Stimulated activated CD8-positive, alpha-beta memory T cell treated with anti-CD3 and anti-CD28 coated beads, Interleukin-15, amount 100 ng/mL, for 1 hour (primary cell): ENCODE measurements at regions not wholly inside any gene's neighbourhood (a gene's known extent, or its start where the extent isn't known, plus 50 kb on each side); places are given as distances from the start of the nearest gene placed in this dataset.

Experiments used
- DNase-seq: peaks from one replicate; pipeline ENCODE4 v3.0.0-alpha.2; 2020; ENCODE audit warnings: low read depth

DNA sequence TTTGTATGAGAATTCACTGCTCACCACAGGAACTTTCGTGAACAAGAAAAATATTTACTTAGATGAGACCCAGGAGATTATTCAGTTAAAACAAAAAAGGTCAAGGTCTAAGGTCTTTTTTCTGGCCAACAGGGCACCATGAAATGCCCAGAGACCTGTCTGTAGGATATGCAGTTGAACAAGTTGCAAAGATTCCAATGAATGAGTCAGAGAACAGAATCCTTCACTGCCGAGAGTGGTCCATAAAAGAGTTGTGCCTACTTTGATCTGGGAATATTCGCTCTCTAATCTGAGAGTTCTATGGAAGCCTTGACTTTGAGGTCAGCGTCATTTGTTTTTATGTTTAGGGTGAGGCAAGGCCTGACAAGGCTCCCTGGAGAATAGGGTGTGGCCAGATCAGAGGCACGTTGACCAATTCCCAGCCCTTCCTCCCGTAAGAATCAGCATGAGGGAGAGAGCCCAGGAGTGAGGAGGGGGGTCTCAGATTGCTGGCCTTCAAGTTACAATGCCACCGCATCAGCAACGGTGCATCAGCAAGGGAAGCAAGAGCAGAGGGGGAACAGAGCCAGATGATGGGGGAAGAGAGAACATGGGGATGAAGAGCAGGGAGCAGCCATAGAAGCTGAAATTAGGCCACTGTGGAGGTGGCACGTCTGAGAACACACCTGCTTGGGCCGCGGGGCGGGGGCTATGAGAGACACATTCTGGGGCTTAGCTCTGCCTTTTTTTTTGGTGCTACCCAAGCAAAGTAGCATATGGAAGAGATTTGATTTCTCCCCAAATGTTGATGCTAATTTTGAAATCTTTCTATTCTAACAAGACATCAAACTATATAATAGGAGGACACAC lies 206.4 kb upstream of the RAB4A start:
- no peak for DNase-seq

GRCh38 chr1:229065613-229066012 lies 205.3 kb upstream of the RAB4A start:
- no peak for DNase-seq

GRCh38 chr1:229066591-229066990 lies 204.3 kb upstream of the RAB4A start:
- no peak for DNase-seq

DNA sequence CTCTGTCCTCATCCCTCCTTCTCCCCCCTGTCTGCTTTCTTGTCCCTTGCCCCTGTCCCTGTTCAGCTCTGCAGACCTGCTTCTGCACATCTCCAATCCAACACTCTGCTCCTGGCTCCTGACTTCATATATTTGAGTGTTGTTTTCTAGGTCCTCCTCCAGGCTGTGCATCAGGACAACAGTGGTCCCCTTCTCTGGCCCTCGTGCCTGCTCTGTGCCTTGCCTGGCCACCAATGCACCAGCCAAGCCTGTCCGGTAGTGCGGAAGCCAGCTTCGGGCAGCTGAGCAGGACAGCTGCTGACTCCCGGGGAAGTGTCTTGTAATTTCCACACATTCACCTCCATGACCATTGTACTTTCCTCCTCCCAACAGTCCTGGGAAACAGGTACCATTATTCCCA lies 203.4 kb upstream of the RAB4A start:
- no peak for DNase-seq

DNA sequence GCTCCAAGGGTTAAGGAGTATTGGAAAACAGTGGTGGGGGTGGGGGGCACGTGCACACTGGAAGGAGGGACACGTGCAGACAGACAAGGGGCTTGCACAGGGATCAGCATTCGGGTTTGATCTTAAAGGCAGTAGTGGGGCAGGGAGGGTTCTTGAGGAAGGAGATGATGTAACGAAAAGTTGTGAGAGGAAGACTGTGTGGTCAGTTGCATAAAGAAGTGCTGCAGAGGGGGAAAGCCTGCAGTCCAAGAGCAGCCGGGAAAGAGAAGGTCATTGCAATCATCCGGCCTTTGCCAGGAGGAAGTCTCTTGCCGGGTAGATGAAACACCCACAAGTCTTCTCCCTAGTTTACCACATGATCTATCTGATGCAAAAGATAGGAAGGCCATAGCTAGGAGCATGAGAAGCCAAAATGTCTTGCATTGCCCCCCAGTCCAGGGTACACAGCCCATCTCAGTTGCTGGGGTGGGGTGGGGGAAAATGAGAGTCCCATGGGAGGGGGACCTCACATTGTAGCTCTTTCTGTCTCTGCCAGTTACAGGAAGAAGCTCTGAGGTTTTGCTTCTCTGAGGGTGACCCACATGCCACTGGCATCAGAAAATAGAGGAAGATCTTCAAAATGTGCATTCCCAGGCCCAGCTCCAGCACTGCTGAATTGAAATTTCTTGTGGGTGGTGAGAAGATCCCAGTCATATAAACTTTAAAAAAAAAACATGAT lies 202.5 kb upstream of the RAB4A start:
- no peak for DNase-seq

DNA sequence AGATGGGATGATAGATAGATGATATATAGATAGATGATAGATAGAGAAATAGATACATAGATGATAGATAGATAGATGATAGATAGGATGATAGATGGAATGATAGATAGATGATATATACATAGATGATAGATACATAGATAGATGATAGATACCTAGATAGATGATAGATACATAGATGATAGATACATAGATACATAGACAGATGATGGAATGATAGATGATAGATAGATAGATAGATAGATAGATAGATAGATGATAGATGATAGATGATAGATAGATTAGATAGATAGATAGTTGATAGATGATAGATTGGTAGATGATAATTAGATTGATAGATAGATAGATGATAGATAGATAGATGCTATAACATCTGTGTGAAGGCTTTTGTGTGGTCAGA lies 201.7 kb upstream of the RAB4A start:
- no peak for DNase-seq

GRCh38 chr1:229070168-229070567 lies 200.7 kb upstream of the RAB4A start:
- no peak for DNase-seq

DNA sequence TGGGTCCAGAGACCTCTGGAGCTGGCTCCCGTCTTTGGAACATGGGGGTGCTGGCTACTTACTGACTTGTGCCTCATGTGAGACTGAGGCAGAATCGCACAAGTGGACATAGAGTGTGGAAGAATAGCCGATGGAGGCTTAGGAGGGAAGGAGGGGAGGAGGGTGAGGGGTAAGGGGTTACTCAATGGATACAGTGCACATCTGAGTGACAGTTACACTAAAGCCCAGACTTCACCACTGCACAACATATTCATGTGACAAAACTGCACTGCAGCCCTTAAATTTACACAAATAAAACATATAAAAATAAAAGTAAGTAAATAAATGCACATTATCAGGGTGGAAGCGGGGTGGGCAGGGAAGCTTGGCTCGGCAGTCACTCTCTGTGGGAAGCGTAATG lies 197.7 kb upstream of the RAB4A start:
- DNase-seq, result no peak

DNA sequence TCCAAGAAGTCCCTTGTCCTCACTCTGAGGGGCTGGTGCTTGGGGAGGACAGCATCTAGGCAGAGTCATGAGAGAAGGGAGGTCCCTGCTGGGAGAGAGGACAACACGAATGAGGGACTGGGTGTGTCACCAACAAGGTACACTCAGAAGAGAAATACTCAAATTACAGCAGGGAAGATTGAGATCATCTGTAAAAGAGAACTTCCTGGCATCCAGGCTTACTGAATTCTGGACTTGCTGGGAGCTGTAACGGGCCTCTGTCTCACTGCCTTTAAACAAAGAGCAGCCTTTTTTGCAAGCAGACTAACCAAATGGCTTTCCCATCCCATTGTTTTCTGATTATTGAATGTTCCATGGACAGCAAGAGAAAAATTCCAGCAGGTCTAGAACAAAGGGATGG lies 195.7 kb upstream of the RAB4A start:
- DNase-seq, result no peak

DNA sequence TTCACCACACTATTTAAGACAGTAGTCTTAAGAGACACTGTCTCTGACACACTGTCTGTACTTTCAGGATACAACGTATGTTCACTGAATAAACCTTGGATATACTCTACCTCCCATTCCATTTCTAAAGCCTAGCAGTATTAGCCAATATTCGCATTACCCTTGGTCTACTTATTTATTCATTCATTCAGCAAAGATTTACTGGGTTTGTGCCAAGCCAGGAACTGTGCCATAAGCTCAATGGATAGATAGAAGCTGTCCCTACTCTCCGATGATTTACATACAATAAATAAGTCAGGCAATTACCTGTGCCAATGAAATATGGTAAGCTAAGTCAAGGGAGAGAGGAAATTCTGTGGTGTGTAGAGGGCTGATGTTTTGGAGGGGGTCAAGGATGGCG lies 195.2 kb upstream of the RAB4A start:
- no peak for DNase-seq

- no peak for DNase-seq
These were observed 194.7 kb upstream of the RAB4A start for GRCh38 chr1:229076195-229076594.

DNA sequence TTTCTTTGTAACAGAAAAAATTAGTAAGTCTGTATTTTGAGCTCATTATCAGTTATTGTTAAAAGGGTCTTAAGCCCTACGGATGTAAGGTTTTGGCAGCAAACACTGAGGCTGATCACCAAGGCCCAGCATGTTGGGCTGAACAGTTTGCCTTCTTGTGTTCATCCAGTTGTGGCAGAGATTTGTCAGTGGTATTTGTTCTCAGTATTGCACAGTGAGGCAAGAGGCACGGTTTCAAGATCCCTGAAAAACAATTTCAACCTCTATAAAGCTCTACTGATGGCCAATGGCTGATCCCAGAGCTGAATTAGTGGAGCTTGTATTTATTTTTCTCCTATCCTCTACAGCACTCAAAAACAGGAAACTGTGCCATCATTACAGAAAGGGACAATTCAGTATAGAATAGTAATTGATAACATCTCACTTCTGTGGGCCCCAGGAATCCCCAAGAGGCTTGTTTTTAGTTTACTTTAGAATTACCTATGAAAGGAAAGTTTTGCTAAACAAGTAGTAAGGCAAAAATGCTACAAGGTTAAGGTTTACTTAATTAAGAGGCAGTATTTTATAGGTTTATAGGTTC lies 191.8 kb upstream of the RAB4A start:
- no peak for DNase-seq

DNA sequence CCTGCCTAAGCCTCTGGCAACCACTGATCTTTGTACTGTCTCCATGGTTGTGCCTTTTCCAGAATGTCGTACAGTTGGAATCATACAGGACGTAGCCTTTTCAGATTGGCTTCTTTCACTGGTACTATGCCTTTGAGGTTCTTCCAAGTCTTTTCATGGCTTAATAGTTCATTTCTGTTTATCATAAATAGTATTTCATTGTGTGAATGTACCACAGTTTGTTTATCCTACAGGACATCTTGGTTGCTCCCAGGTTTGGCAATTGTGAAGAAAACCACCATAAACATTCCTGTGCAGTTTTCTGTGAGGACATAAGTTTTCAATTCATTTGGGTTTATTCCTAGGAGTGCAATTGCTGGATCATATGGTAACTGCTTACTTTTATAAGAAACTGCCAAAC lies 190.6 kb upstream of the RAB4A start:
- DNase-seq, result no peak

- DNase-seq, result no peak
These were observed 185.6 kb upstream of the RAB4A start for GRCh38 chr1:229085291-229085690.

DNA sequence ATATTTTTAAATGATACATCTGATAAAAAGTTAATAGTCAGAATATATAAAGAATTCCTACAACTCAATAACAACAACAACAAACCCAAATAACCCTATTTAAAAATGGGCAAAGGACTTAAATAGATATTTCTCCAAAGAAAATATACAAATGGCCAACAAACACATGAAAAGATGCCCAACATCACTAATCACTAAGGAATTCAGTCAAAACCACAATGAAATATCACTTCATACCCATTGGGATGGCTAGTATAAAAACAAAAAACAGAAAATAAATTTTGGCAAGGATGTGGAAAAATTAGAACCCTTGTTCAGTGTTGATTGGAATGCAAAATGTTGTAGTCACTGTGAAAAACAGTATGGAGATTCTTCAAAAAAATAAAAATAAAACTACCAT lies 184.8 kb upstream of the RAB4A start:
- DNase-seq, result no peak

- no peak for DNase-seq
These were observed 184.2 kb upstream of the RAB4A start for GRCh38 chr1:229086686-229087085.

GRCh38 chr1:229087339-229087738 lies 183.6 kb upstream of the RAB4A start:
- no peak for DNase-seq

DNA sequence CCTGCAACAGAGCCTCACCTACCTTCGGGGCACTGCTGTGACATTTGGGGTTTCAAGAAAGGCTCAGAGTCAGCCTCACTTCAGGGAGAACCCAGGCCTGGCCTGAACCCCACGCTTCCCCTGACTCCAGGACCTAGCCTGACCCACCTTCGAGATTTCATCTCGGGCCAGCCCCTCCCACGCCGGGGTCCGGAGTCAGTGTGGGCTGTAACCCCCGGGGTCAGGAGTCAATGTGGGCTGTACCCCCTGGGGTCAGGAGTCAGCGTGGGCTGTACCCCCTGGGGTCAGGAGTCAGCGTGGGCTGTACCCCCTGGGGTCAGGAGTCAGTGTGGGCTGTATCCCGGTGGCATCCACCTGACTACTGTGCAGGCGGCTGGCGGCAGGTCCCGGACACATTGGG lies 183.0 kb upstream of the RAB4A start:
- DNase-seq, result no peak

- no peak for DNase-seq
These were observed 182.2 kb upstream of the RAB4A start for GRCh38 chr1:229088711-229089110.

- DNase-seq, result no peak
These were observed 181.2 kb upstream of the RAB4A start for GRCh38 chr1:229089586-229090208.

GRCh38 chr1:229091721-229092136 lies 179.2 kb upstream of the RAB4A start:
- DNase-seq, result no peak

DNA sequence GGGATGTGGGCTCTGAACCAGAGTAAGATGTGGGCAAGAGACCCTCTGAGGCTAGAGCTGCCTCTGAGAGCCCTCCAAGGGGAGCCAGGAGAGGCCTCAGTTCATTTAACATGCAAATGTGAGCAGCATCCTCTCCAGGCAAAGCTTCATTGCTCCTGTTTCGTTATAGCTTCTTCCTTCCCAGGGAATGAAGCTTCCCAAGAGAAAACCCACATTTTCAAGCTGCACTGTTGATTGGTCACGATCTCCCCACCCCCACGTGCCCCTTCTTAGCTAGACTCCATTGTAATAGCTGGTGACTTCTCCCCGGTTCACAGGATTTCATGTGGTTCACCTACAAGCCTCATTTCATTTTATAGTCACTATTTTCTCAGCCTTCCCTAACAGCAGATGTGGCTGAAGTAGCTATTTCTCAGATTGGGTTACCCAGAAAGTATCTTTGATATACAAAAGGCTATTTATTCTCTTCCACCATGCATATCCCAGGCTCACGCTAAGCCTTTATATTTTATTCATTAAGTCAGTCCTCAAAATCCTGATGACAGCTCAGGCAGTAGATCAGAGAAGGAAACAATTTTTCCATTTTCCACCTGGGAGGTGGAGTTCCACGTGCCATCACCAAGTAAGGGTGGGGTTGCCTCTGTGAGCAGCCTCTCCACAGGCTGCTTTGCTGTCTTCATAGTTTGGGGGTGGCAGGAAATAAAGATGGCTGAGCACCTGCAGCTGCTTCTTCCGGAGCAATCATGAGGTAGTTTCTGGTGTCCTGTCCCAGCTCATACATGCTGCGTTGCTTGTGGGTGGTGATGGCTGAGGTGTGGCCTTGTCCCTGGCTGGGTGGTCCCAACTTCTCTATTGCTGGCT lies 178.3 kb upstream of the RAB4A start:
- DNase-seq, result no peak
